HG03460 (cell line): ENCODE measurements at regions not wholly inside any gene's neighbourhood (a gene's known extent, or its start where the extent isn't known, plus 50 kb on each side); places are given as distances from the start of the nearest gene placed in this dataset.
"Not testable (repeated sequence)": the region's sequence is repeated elsewhere in the genome, so short reads cannot be mapped to it uniquely, and the experiment has no call there.

Experiments
- ATAC-seq: cut with Tn5 transposase; IDR thresholded peaks from one replicate; pipeline ENCODE4 v1.9.1; 2021; ENCODE audit not compliant: unreplicated experiment

GRCh38 chr18:66440433-66440832, 163.5 kb downstream of the CDH19 start:
- no peak for ATAC-seq

DNA sequence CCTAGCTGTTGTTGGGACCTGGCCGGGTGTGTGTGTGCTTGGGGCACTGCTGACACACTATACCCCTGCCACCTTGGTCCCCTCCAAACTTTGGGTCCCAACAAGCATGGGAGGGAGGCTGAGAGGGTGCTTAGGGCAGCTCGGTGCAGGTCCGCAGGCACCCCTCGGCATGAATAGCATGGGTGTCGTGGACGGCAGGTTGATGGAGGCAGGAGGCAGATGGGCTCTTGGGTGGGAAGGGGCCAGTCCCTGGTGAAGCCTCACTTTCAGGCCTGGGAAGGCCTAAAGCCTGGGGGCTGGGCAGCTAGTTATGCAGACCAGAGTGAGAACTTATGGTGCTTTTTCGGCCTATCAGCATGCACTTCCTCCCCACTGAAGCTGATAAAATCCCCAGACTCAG, 164.2 kb downstream of the CDH19 start:
- no peak for ATAC-seq

- ATAC-seq = no peak
These were observed 165.0 kb downstream of the CDH19 start for GRCh38 chr18:66438711-66439536.

DNA sequence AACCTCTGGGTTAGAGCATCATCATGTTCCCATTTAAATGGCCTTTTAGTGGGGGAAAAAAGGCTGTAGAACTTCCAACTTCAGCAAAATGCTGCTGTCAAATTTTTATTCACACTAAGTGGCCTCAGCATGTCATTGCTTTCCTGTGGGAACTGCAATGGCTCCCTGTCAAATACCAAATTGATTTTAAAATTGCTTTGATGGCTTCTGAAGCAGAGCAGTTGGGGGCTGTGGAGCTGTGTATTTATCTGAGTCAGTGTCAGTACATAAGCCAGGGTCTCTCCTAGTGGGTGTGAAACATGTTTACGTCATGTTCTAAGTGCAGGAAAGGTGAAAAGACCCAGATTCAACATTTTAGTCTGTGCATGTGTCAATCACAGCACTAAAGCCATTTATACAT, 171.3 kb downstream of the CDH19 start:
- ATAC-seq = no peak

- no peak for ATAC-seq
These were observed 175.1 kb downstream of the CDH19 start for GRCh38 chr18:66428795-66429194.

DNA sequence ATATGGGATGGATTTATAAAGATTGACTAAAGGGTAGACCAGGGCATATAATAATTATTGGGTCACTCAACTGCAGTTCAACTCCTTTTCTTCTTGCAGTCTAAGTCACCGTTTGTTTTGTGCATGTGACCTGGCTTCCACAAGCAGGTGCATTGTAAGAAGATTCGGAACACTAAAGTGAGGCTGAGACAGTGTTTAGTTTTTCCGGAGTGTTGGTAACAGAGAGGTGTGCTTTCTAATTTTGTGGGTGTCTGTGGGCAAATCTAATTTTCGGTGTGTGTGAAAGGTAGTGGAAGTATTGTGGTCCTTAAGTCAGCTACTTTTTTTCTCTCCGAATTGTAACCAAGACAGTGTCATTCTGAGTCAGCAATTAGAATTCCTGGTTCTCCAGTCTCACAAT, 184.5 kb downstream of the CDH19 start:
- ATAC-seq = no peak

DNA sequence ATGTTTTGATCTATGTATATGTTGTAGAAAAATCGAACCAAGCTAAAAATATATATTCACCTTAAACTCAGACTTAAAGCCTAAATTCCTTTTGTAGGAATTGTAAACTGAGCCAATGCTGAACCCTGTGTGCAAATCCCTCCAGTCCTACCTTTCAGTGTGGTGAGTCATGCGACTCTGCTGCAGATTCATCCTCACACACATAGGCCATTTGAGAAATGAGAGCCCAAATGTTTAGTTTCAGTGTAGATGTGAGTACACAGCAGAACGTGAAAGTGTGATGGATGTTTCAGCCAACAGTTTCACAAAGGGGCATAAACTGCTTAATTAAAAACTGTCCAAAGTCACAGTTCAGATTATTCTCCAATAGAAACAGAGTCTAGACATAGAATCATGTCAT, 193.2 kb downstream of the CDH19 start:
- no peak for ATAC-seq

DNA sequence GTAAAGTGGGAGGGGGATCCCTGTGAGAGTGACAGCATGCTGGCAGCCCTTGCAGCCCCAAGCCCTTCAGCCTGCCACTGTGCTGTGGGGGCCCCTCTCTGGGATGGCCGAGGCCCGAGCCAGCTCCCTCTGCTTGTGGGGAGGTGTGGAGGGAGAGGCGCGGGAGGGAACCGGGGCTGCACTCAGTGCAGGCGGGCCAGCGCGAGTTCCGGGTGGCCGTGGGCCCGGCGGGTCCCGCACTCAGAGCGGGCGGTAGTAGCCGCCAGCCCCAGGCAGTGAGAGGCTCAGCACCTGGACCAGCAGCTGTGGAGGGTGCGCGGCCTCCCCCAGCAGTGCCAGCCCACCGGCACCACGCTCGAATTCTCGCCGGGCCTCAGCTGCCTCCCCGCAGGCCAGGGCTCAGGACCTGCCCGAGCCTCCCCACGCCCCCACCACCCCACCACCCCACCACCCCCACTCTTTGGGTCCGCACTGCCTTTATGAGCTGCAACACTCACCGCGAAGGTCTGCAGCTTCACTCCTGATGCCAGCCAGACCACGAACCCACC, 208.1 kb downstream of the CDH19 start:
- ATAC-seq = no peak

DNA sequence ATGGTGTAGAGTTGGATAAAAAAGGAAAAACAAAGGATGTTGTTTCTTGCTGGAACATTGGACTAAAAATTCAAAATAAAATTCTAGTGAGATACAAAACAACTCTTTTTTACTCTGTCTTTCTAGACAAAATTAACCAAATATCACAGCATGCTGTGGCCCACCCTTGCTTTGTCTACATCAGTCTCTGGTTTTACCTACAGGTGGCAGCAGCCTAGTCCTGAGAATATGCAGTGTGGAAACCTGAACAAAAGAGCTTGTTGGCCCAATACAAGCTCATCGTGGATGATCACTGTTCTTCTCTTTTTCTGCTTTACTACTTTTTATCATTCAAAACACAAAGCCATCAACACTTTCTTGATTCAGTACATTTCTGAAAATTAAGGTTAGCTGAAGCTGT, 210.4 kb downstream of the CDH19 start:
- ATAC-seq = no peak

DNA sequence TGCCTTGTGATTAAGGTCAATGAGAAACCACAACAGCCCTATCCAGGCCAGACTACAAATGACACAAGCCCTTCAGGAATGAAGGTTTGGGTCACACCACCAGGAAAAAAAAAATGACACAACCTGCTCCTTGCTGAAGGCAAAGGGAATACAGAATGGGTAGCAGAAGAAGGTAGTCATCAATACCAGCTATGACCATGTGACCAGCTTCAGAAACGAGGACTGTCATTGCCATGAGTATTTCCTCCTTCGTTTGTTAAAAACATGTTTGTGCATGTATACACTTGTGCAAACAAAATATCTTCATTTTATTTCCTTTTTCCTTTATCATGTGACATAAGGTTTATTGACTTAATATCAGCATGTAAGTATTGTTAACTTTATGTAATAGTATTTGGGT, 226.6 kb downstream of the CDH19 start:
- no peak for ATAC-seq

DNA sequence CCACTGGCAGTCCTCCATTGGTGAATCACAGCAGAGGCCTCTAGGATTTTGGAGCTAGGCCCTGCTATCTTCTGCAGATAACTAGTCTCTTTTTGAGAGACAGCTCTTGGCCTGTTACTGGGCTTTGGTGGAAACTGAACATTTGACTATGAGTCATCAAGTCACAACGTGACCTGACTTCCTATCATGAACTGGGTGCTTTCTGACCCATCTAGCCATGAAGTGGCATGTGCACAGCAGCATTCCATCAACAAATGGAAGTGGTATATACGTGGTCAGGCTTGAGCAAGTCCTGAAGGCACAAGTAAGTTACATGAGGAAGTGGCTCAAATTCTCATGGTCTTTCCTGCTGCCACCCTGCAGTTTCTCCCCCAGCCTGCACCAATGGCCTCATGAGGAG, 228.5 kb downstream of the CDH19 start:
- ATAC-seq = not testable (repeated sequence)

GRCh38 chr18:66346833-66347588, 256.9 kb downstream of the CDH19 start:
- no peak for ATAC-seq

GRCh38 chr18:66344227-66344626, 259.7 kb downstream of the CDH19 start:
- ATAC-seq = no peak

DNA sequence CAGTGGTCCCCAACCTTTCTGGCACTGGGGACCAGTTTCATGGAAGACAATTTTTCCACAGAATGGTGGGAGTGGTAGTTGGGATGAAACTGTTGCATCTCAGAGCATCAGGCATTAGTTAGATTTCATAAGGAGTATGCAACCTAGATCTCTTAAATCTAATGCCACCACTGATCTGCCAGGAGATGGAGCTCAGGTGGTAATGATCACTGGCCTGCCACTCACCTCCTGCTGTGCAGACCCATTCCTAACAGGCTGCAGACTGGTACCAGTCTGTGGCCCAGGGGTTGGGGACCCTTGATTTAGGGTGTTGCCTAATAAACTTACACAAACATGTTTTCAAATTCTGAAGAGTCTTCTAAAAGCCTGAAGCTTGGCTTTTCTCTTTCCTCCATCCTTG, 261.3 kb downstream of the CDH19 start:
- no peak for ATAC-seq

- no peak for ATAC-seq
These were observed 269.4 kb downstream of the CDH19 start for GRCh38 chr18:66334534-66334933.

GRCh38 chr18:66329716-66330115, 274.2 kb downstream of the CDH19 start:
- ATAC-seq = no peak

- no peak for ATAC-seq
These were observed 275.5 kb downstream of the CDH19 start for GRCh38 chr18:66328296-66328878.

DNA sequence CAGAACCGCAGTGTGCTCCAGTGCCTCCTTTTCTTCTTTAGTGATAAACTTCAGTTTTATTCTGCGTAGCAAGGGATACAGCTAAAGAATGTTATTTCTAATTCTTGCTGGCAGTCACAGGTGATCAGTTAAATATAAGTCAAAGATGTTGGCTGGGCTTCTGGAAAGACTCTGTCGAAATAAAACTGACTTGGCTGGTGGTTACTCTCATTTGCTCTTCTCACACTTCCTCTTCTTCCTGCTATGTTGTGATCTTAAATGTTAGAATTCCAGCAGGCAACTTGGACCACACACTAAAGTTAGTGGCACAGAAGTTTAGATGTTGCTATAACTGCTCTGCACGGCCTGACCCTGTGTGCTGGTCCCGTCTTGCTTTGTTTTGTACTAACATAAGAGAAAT, 278.6 kb downstream of the CDH19 start:
- no peak for ATAC-seq

- ATAC-seq = no peak
These were observed 279.3 kb downstream of the CDH19 start for GRCh38 chr18:66324616-66325015.

DNA sequence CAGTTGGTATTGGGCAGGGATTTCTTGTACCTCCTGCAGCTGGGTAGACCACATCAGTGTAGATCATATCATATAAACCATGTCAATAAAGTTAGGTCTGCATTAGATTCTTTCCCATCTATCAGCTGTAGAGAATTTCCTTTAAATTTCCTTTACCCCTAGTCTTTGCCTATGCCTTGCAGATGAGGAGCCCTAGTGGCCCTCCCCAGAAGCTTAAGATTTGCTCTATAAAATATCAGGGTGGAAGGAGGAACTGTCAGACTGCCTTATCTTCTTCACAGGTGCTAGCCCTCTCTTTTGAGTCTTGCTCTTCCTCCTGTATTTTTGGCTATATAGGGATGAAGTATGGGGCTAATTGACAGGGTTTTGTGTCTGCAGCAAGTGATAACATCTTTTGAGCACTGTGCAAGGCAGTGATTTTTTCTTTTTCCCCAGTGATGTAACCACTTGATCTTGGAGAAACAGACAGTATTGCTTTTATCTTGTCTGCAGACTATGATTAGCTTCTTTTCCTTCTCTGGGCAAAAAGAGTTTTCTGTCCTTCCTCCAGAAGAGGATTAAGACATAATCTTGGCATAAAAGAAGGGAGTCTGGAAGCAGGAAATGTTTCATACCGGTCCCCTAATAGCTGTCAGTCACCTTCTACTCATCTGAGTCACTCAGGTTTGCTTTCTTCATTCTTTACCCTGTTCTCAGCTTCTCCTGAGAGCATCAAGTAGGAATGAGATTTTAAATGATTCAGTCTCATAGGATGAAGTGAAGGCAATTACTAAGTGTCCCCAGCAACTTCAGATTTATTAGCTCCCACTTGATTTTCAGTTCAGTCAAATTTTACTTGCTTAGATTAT, 286.4 kb downstream of the CDH19 start:
- no peak for ATAC-seq

GRCh38 chr18:66316701-66317100, 287.2 kb downstream of the CDH19 start:
- ATAC-seq = no peak
